Activated gamma-delta T cell treated with Interleukin-2 at 50 U/mL for 16 hours (primary cell): ENCODE measurements at regions not wholly inside any gene's neighbourhood (a gene's known extent, or its start where the extent isn't known, plus 50 kb on each side); places are given as distances from the start of the nearest gene placed in this dataset.

Experiments
- DNase-seq: peaks from one replicate; pipeline ENCODE4 v3.0.0-alpha.2; 2020

GRCh38 chr5:73395256-73395655 lies 53.3 kb downstream of the FOXD1 start:
- DNase-seq, result no peak

GRCh38 chr5:73394610-73395009 lies 54.0 kb downstream of the FOXD1 start:
- DNase-seq, result no peak

- no peak for DNase-seq
These were observed 54.7 kb downstream of the FOXD1 start for GRCh38 chr5:73393611-73394489.

GRCh38 chr5:73392775-73393174 lies 55.8 kb downstream of the FOXD1 start:
- DNase-seq, result no peak

- no peak for DNase-seq
These were observed 57.1 kb downstream of the FOXD1 start for GRCh38 chr5:73391441-73391881.

- no peak for DNase-seq
These were observed 57.6 kb downstream of the FOXD1 start for GRCh38 chr5:73390972-73391371.

GRCh38 chr5:73388740-73389139 lies 59.8 kb downstream of the FOXD1 start:
- no peak for DNase-seq

GRCh38 chr5:73388306-73388684 lies 60.3 kb downstream of the FOXD1 start:
- DNase-seq, result no peak

GRCh38 chr5:73387601-73388305 lies 60.8 kb downstream of the FOXD1 start:
- peak; percentile 59 for DNase-seq

GRCh38 chr5:73387149-73387591 lies 61.4 kb downstream of the FOXD1 start:
- no peak for DNase-seq

GRCh38 chr5:73384861-73385260 lies 63.7 kb downstream of the FOXD1 start:
- no peak for DNase-seq

GRCh38 chr5:73382401-73382740 lies 66.2 kb downstream of the FOXD1 start:
- DNase-seq, result no peak

- DNase-seq, result no peak
These were observed 66.8 kb downstream of the FOXD1 start for GRCh38 chr5:73381590-73382400.

- no peak for DNase-seq
These were observed 67.6 kb downstream of the FOXD1 start for GRCh38 chr5:73380710-73381589.

GRCh38 chr5:73380041-73380440 lies 68.5 kb downstream of the FOXD1 start:
- no peak for DNase-seq

- DNase-seq, result no peak
These were observed 69.1 kb downstream of the FOXD1 start for GRCh38 chr5:73379435-73379834.

- no peak for DNase-seq
These were observed 69.8 kb downstream of the FOXD1 start for GRCh38 chr5:73378765-73379164.

GRCh38 chr5:73378070-73378469 lies 70.5 kb downstream of the FOXD1 start:
- DNase-seq, result no peak

GRCh38 chr5:73376618-73377170 lies 71.9 kb downstream of the FOXD1 start:
- DNase-seq, result no peak

- no peak for DNase-seq
These were observed 72.6 kb downstream of the FOXD1 start for GRCh38 chr5:73375949-73376348.

GRCh38 chr5:73375191-73375545 lies 73.4 kb downstream of the FOXD1 start:
- DNase-seq, result no peak

GRCh38 chr5:73374520-73375190 lies 73.9 kb downstream of the FOXD1 start:
- no peak for DNase-seq
